ENCODE measurements at regions not wholly inside any gene's neighbourhood (a gene's known extent, or its start where the extent isn't known, plus 50 kb on each side); places are given as distances from the start of the nearest gene placed in this dataset.

- DNase-seq: no peak
These were observed 390.4 kb downstream of the SHISA9 start for GRCh38 chr16:13291591-13292333.

GRCh38 chr16:13296206-13296605 is 394.8 kb downstream of the SHISA9 start:
- DNase-seq: no peak

DNA sequence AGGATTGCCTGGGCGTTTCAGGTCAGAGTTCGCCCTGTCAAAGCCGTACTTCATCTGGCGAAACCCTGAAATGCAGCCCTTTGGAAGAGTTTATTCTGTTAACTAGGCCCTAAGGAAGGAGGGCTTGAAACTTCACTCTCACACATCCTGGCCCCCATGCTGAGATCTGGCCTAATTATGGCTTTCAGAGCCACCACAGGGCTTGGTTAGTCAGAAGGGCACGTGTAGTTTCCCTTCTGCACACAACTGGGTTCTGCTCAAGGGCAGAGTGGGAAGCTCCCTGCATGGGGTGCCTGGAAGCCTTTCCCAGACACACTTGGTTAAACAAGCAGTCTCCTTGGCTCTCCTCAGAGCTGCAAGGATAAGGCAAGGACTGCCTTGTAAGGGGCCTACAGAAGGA is 397.3 kb downstream of the SHISA9 start:
- DNase-seq: no peak

- no peak for DNase-seq
These were observed 398.9 kb downstream of the SHISA9 start for GRCh38 chr16:13300066-13300840.

- no peak for DNase-seq
These were observed 403.8 kb downstream of the SHISA9 start for GRCh38 chr16:13305019-13305755.

DNA sequence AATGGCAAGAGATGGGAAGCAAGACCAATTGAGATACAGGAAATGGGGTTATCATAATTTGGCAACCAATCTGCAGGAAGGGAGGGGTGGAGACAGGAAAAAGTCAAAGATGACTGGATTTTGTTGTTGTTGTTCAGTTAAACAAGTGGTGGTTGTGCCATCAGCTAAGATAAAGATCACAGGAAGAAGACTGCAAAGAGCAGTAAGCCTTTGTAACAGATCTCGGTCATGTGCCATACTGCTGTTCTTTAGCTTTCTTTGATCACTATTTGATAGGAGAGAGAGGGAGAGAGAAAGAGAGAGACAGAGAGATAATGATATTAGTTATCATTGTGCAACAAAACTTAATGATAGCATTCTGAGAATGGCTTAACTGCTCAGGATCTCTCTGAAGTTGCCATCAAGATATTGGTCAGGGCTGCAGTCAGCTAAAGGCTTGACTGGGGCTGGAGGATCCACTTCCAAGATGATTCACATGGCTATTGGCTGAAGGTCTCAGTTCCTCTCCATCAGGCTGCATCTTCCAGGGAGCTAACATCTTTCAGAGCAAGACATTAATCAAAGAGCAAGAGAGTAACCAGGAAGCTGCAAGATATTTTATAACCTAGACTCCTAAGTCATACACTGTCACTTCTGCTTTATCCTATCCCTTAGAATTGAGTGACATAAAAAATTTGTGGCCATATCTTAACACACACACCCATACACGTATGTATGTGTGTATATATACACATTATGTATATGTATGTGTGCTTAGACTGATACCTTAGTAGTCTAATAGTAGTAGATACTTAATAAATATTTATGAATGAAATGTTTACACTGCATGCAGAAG is 405.0 kb downstream of the SHISA9 start:
- no peak for DNase-seq

DNA sequence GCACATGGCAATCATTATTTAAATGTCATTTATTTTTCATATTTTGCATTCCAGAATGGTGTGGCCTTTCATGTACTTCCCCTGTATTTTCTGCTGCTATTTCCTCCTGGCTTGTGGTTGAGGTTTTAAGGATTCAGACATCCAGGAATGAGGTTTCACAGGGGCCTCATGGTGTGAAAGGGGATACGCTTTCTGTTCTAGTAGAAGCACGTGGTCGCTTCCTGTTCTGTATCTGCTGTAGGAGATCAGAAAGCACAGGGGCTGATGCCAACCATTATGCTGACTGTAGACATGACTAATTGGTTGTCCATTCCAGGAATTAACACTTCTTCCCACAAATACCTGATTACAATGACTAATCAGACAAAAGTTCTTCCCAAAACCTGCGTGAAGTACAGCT is 405.9 kb downstream of the SHISA9 start:
- DNase-seq: no peak

DNA sequence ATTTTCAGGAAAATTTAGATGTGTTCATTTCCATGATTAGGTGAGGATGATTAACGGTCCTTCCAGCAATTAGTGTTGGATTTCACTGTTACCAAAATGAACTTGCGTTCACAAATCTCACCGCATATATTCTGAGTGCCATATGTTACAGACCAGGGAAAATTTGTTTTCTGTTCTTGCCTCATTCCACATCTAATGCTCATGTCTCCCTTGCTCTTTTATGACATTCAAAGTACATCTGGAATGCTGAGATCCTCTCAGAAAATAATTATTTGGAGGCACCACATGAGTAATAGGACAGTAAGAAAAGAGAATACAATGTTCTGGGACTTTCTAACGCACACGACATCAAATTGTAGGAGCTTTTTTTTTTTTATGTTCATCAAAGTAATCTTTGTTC is 406.5 kb downstream of the SHISA9 start:
- DNase-seq: no peak

GRCh38 chr16:13312063-13312462 is 410.7 kb downstream of the SHISA9 start:
- DNase-seq: no peak

DNA sequence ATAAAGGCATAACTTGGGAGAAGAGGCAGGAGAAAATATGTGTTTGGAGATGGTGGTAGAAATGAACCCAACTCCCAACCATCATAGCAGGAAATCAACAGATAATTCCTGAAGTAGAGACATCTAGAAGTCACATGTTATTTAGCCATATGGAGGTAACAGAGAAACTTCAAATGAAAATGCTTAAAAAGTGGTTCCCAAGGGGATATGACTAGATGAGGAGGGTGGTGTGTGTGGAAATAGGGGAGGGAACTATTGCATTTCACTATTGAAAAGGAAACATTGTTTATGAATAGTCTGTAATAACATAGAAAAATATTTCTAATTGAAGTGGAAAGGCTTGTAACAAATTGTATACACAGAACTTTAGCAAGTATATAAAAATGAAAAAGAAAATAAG is 412.0 kb downstream of the SHISA9 start:
- DNase-seq: no peak

DNA sequence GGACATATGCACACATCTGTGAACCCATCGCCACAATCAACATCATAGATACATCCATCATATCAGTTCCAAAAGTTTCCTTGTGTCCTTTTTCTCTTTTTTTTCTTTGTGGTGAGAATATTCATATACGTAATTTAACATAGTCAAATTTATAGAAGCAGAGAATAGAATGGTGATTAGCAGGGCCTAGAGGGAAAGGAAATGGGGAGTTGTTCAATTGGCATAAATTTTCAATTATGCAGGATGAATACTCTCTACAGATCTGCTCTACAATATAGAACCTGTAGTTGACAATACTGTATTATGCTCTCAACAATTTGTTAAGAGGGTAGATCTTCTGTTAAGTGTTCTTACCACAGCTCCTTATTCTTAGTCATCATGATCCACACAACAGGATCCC is 413.2 kb downstream of the SHISA9 start:
- DNase-seq: no peak

- DNase-seq: no peak
These were observed 414.4 kb downstream of the SHISA9 start for GRCh38 chr16:13315642-13316427.

- no peak for DNase-seq
These were observed 420.9 kb downstream of the SHISA9 start for GRCh38 chr16:13322336-13322735.

GRCh38 chr16:13324851-13325250 is 423.5 kb downstream of the SHISA9 start:
- no peak for DNase-seq

DNA sequence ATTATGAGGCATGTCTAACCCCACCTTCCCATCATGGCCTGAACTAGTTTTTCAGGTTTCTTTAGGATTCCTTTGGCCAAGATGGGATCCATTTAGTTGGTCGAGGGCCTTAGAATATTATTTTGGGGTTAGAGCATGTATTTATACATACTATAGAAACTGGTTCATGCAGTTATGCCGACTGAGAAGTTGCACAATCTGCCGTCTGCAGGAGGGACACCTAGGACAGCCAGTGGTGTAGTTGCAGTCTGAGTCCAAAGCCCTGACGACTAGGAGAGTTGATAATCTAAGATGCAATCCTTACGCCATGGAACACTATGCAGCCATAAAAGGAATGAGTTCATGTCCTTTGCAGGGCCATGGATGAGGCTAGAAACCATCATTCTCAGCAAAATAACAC is 424.0 kb downstream of the SHISA9 start:
- DNase-seq: no peak

DNA sequence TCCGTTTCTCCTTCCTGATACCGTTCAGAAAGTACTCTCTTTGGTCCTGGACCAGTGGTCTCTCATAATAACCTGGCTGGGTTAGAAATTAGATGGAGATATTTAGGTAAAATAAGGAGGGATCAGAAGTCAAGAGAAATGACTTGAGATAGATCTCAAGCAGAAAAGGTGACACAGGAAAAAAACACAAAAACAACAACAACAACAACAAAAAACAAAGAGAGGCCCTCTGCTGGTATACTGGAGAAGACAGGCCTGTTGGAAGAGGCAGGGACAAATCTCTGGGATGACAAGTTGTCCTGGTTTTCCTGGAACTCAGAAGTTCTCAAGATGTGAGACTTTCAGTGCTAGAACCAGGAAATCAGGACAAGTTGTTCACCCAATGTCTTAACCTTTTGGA is 430.5 kb downstream of the SHISA9 start:
- no peak for DNase-seq

- DNase-seq: no peak
These were observed 431.4 kb downstream of the SHISA9 start for GRCh38 chr16:13332713-13333255.

DNA sequence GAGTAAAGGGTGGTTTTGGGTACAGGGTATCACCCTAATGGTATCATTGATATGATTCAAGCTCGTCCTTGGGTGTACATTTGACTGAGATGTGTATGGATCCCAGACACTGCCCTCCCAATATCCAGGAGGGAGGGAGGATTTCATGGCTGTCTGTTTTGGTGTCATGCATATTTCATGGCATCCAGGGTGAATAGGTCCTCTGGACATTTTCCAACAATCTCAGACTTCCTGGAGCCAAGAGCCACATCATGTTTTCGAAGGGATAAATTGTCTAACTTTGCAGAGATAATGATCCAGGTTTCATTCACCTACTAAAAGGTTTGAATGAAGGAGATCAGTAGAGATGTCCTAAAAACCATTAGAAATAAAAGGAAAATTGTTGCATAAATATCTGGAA is 431.9 kb downstream of the SHISA9 start:
- no peak for DNase-seq

GRCh38 chr16:13335879-13336278 is 434.5 kb downstream of the SHISA9 start:
- no peak for DNase-seq

GRCh38 chr16:13336335-13336734 is 434.9 kb downstream of the SHISA9 start:
- no peak for DNase-seq
